GM23338 (cell line): ENCODE measurements at regions not wholly inside any gene's neighbourhood (a gene's known extent, or its start where the extent isn't known, plus 50 kb on each side); places are given as distances from the start of the nearest gene placed in this dataset.

ENCODE experiments used
- CREB1 ChIP-seq: fragments of 250-450 bp; sonication (Bioruptor Pico); IDR thresholded peaks from 2 replicates; pipeline ENCODE4 v1.5.0; 2020; ENCODE audit warnings: low read depth, mild to moderate bottlenecking, moderate library complexity
- CTCF ChIP-seq, 2 experiments: fragments of 200-600 bp in 1 of 2; sonication (generic) in 1 of 2; conservative IDR thresholded peaks; 2 replicates each; pipeline versions ENCODE4 v1.5.1 to v1.6.1; 2016 to 2017; ENCODE audit warnings: antibody characterized with exemption in 2 of 2, low read depth in 2 of 2, mild to moderate bottlenecking in 2 of 2, moderate library complexity in 1 of 2
- EZH2 ChIP-seq: fragments of 200-600 bp; sonication (generic); IDR thresholded peaks from one replicate; pipeline ENCODE4 v1.8.0; 2017; ENCODE audit warnings: antibody characterized with exemption, mild to moderate bottlenecking, low read depth; ENCODE audit not compliant: unreplicated experiment
- EZH2phosphoT487 ChIP-seq: fragments of 200-600 bp; sonication (generic); IDR thresholded peaks from one replicate; pipeline ENCODE4 v1.8.1; 2018; ENCODE audit warnings: antibody characterized with exemption; ENCODE audit not compliant: unreplicated experiment
- JUNB ChIP-seq: IDR thresholded peaks from one replicate; pipeline ENCODE4 v1.6.1; 2016; ENCODE audit warnings: antibody characterized with exemption; ENCODE audit not compliant: unreplicated experiment
- NANOG ChIP-seq: IDR thresholded peaks from 2 replicates; pipeline ENCODE4 v1.6.1; 2016; ENCODE audit warnings: antibody characterized with exemption, borderline replicate concordance
- POLR2AphosphoS5 ChIP-seq: IDR thresholded peaks from 2 replicates; pipeline ENCODE4 v1.6.1; 2016; ENCODE audit warnings: antibody characterized with exemption, low read depth
- ZNF114 ChIP-seq: fragments of 250-450 bp; sonication (Bioruptor Pico); IDR thresholded peaks from 2 replicates; pipeline ENCODE4 v1.5.0; 2020; ENCODE audit warnings: mild to moderate bottlenecking, moderate library complexity
- ZNF331 ChIP-seq: fragments of 250-450 bp; sonication (Bioruptor Pico); IDR thresholded peaks from 2 replicates; pipeline ENCODE4 v1.5.0; 2020; ENCODE audit warnings: low read depth, mild to moderate bottlenecking, moderate library complexity

- TF ChIP-seq POLR2AphosphoS5 (no peak), CTCF (conservative IDR thresholded peaks at IDR 0.05; ENCODE audit: low read depth in 2 of 2) (no peak), ZNF114 (CRISPR knock-in tag) (no peak), EZH2 (no peak), CREB1 (no peak), EZH2phosphoT487 (no peak), NANOG (no peak), ZNF331 (no peak), JUNB (no peak)
Measured at GRCh38 chr11:112610996-112611750, 350.0 kb upstream of the NCAM1 start.
